ENCODE measurements at regions not wholly inside any gene's neighbourhood (a gene's known extent, or its start where the extent isn't known, plus 50 kb on each side); places are given as distances from the start of the nearest gene placed in this dataset.

GRCh38 chr7:110483553-110483952, 607.4 kb upstream of the LRRN3 start:
- TF ChIP-seq POLR2A (IDR thresholded peaks at IDR 0.05; ENCODE audit: low read depth, low read length) (no peak), SPI1 (IDR thresholded peaks at IDR 0.05; ENCODE audit: low read depth, low read length) (no peak)

All from GM12891 (cell line).